ENCODE measurements at regions not wholly inside any gene's neighbourhood (a gene's known extent, or its start where the extent isn't known, plus 50 kb on each side); places are given as distances from the start of the nearest gene placed in this dataset.

DNA sequence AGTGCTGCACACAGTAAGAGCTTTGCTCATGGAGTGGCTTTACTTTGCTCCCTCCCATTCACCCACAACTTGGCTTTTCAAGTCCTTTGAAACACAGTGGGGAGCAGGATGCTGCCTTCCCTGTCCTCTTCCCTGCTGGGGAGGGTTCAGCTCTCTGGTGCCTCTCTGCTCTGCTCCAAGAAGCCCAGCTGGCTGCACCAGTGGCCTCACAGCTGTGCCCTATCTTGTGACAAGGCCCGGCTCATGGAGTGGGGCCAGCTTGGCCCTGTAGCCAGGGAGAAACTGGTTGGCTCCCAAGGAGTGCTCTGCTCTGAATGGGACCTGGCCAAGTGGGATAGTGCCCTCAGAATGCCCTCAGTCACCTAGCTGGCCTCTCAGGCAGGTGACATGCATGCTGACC lies 212.3 kb upstream of the ZMIZ1 start:
- H3K27me3 ChIP-seq: no peaks in the 10 kb centered on the region
- DNase-seq (no peak), ATAC-seq (peak in 2 of 4 donors; percentile 11 to 35)
- no peaks in the 10 kb centered on the region for H3K4me1 ChIP-seq
- H3K27ac ChIP-seq: no peak overlapping the region
- TF ChIP-seq, protein P1, sequence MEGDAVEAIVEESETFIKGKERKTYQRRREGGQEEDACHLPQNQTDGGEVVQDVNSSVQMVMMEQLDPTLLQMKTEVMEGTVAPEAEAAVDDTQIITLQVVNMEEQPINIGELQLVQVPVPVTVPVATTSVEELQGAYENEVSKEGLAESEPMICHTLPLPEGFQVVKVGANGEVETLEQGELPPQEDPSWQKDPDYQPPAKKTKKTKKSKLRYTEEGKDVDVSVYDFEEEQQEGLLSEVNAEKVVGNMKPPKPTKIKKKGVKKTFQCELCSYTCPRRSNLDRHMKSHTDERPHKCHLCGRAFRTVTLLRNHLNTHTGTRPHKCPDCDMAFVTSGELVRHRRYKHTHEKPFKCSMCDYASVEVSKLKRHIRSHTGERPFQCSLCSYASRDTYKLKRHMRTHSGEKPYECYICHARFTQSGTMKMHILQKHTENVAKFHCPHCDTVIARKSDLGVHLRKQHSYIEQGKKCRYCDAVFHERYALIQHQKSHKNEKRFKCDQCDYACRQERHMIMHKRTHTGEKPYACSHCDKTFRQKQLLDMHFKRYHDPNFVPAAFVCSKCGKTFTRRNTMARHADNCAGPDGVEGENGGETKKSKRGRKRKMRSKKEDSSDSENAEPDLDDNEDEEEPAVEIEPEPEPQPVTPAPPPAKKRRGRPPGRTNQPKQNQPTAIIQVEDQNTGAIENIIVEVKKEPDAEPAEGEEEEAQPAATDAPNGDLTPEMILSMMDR (IDR thresholded peaks at IDR 0.05): no peak
- no peak for TF ChIP-seq POLR2A (IDR thresholded peaks at IDR 0.05)
- H3K4me3 ChIP-seq: no peak overlapping the region
- WGBS (ENCODE audit: insufficient coverage, low coverage, low lambda C conversion rate, missing lambda C conversion rate): no CpG with 5 or more reads among the region's 1 CpG
- H3K9me3 ChIP-seq: no peaks in the 10 kb centered on the region
- no peaks in the 10 kb centered on the region for H3K36me3 ChIP-seq
- intact Hi-C loops (cut with DNase I): no loop called here

DNA sequence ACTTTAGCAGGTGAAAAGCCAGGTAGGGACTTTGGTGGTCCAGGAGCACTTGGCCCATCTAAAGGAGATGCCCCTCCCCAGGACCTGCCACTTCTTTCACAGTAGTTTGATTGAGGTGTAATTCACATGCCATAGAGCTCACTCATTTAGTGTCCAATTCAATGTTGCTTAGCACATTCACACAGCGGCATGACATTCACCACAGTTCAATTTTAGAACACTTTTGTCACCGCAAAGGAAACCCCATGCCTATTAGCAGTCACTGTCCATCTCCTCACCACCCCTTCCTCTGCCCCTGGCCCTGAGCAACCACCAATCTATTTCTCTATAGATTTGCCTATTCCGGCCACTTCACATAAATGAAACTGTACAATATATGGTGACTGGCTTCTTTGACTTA lies 211.6 kb upstream of the ZMIZ1 start:
- no peak for TF ChIP-seq POLR2A (IDR thresholded peaks at IDR 0.05)
- TF ChIP-seq, protein P1 (IDR thresholded peaks at IDR 0.05): no peak
- Histone ChIP-seq H3K36me3 (no peaks in the 10 kb centered on the region), H3K4me3 (no peak overlapping the region), H3K4me1 (no peaks in the 10 kb centered on the region), H3K9me3 (no peaks in the 10 kb centered on the region), H3K27ac (no peak overlapping the region), H3K27me3 (no peaks in the 10 kb centered on the region)
- intact Hi-C loops (cut with DNase I): no loop called here
- no peak for ATAC-seq
- WGBS (ENCODE audit: insufficient coverage, low coverage, low lambda C conversion rate, missing lambda C conversion rate): 100% methylated on average over 1 of the region's 3 CpGs
- no peak for DNase-seq

DNA sequence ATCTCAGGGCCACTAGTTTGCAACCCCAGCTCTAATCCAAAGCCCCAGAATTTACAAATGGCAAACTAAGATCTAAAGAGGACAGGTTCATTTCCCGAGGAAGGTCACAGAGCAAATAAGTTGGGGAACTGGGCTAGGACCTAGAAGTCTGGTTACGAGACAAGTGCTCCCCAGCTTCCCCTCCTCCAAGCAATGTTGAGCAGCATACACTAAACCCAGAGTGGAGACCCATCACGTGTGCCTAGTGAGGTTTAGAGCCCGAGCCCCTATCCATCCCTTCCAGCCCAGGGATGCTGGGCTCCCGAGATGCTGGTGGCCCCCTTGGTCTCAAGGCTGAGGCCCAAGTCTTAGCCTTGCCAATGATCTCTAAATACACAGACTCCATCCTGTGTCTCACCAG lies 209.5 kb upstream of the ZMIZ1 start:
- 80% methylated on average over 1 of the region's 5 CpGs for WGBS (ENCODE audit: insufficient coverage, low coverage, low lambda C conversion rate, missing lambda C conversion rate)
- Histone ChIP-seq H3K9me3 (no peaks in the 10 kb centered on the region), H3K36me3 (no peaks in the 10 kb centered on the region), H3K27me3 (no peaks in the 10 kb centered on the region), H3K4me1 (no peaks in the 10 kb centered on the region), H3K4me3 (no peak overlapping the region), H3K27ac (no peak overlapping the region)
- intact Hi-C loops (cut with DNase I): no loop called here
- ATAC-seq (no peak), DNase-seq (no peak)
- TF ChIP-seq POLR2A (IDR thresholded peaks at IDR 0.05): no peak
- TF ChIP-seq, protein P1 (IDR thresholded peaks at IDR 0.05): no peak

DNA sequence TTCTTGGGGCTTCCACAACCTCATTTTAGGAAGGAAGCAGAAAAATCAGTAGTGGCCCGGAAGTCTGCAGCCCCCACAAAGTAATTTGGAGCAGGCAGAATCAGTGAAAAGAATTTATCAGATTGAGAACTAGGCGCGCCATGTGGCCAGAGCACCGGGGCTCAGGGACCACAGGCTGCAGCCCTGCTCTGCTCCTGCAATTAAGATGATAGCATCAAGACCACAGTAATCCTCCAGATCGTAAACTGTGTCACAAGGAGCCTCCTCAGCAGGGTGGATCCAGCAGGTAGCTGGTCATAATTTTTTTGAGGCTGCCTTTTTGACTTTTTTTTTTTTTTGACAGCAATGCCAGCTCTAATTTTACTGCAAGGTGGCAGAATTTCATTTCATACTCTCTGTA lies 209.0 kb upstream of the ZMIZ1 start:
- no peak for TF ChIP-seq POLR2A (IDR thresholded peaks at IDR 0.05)
- TF ChIP-seq, protein P1 (IDR thresholded peaks at IDR 0.05): no peak
- no peaks in the 10 kb centered on the region for H3K9me3 ChIP-seq
- WGBS (ENCODE audit: insufficient coverage, low coverage, low lambda C conversion rate, missing lambda C conversion rate): 57% methylated on average over 3 of the region's 5 CpGs

More for the DNA sequence above, 209.0 kb upstream of the ZMIZ1 start:
- H3K4me3 ChIP-seq: no peak overlapping the region
- no peaks in the 10 kb centered on the region for H3K36me3 ChIP-seq
- no peaks in the 10 kb centered on the region for H3K27me3 ChIP-seq
- no peak for ATAC-seq
- intact Hi-C loops (cut with DNase I): no loop called here
- no peak overlapping the region for H3K27ac ChIP-seq
- no peaks in the 10 kb centered on the region for H3K4me1 ChIP-seq
- DNase-seq: no peak

All from right lobe of liver (tissue), 6 donors.